GM12864 (cell line): ENCODE measurements at regions not wholly inside any gene's neighbourhood (a gene's known extent, or its start where the extent isn't known, plus 50 kb on each side); places are given as distances from the start of the nearest gene placed in this dataset.

ENCODE experiments used
- DNase-seq: peaks from one replicate; pipeline ENCODE4 v3.0.0-alpha.2; 2011; ENCODE audit warnings: low read depth
- H3K4me3 ChIP-seq: 2 replicates; pipeline ENCODE4 v1.5.1; 2011; ENCODE audit warnings: mild to moderate bottlenecking, low read depth, low read length, control low read depth
- CTCF ChIP-seq: IDR thresholded peaks from 2 replicates; pipeline ENCODE4 v1.5.1; 2011; ENCODE audit warnings: low read depth, mild to moderate bottlenecking, moderate library complexity, low read length, control low read depth, inconsistent platforms; ENCODE audit errors: missing control alignments

DNA sequence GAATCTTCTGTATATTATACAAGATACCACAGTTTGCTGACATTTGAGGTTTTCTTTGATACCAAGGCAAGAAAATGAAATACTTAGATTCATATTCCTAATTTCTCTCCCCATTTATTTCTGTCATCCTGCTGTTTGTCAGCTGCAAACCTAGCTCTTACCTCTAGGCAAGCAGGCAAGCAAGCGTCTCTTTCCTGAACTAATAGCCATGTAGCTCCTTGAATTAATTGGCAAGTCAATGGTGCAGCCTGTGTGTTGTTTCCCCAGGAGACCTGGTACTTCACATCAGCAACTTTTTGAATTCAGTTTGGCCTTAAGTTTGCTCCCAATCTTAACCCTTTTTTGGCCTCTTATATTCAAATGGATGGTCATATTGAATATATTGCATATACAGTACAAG, 573.6 kb upstream of the ARRDC3 start:
- no peak for TF ChIP-seq CTCF
- DNase-seq, result no peak
- no peak overlapping the region for H3K4me3 ChIP-seq

- no peak for DNase-seq
These were observed 572.5 kb upstream of the ARRDC3 start for GRCh38 chr5:91955610-91956009.

GRCh38 chr5:91954136-91954535, 571.0 kb upstream of the ARRDC3 start:
- no peak overlapping the region for H3K4me3 ChIP-seq
- DNase-seq, result no peak
- no peak for TF ChIP-seq CTCF

More at GRCh38 chr5:91955610-91956009, 572.5 kb upstream of the ARRDC3 start:
- no peak overlapping the region for H3K4me3 ChIP-seq
- TF ChIP-seq CTCF, result no peak

GRCh38 chr5:91950328-91950727, 567.2 kb upstream of the ARRDC3 start:
- TF ChIP-seq CTCF, result no peak
- DNase-seq, result no peak
- H3K4me3 ChIP-seq, result no peak overlapping the region

DNA sequence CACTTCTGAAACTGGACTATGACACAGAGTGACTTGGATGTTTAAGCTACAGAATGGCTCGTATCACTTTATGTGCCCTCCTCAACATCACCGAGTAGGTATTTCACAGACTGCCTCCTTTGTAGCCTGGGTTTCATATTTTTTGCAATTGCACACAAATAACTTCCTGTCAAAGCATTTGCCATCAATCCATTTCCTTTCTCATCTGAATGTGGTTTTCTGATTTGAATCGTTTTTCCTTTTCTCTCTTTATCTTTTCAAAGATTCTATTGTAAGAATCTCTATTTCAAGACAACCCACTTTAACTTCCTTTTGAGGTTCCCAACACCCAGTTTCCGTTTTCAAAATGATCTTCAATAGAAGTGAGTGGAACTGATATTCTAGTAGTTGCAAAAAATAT, 563.8 kb upstream of the ARRDC3 start:
- H3K4me3 ChIP-seq, result no peak overlapping the region
- no peak for TF ChIP-seq CTCF
- DNase-seq, result no peak

- DNase-seq, result no peak
- no peak overlapping the region for H3K4me3 ChIP-seq
- no peak for TF ChIP-seq CTCF
These were observed 558.5 kb upstream of the ARRDC3 start for GRCh38 chr5:91941588-91941987.

DNA sequence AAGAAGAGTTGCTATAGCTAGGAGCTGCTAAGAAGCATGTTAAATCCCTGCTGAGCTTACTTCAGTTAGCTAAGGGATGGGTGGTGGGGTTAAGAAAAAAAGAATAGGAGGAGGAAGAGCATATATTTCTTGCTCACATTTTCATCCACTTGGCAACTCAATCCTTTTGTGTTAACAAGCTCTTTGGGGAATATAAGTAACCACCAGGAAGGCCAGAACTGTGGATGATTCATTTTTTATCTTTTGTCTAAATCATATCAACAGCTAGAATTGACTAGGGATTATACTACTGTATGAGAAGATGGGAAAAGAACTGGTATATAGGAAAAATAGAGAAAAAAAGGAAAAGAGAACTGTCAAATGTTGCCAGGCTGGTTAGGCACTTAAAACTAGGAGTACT, 555.3 kb upstream of the ARRDC3 start:
- H3K4me3 ChIP-seq, result no peak overlapping the region
- no peak for TF ChIP-seq CTCF
- no peak for DNase-seq
